H1 (cell line): ENCODE measurements at regions not wholly inside any gene's neighbourhood (a gene's known extent, or its start where the extent isn't known, plus 50 kb on each side); places are given as distances from the start of the nearest gene placed in this dataset.

Experiments
- CTCF ChIA-PET: fragments of 300-600 bp; sonication (Branson Sonifier 250); formaldehyde crosslinking; loops from one replicate; lab custom pipeline; 2021; ENCODE audit not compliant: partially characterized antibody; lab: Charles Lee
- POLR2A ChIA-PET: fragments of 300-600 bp; sonication (Branson Sonifier 250); formaldehyde crosslinking; loops from one replicate; lab custom pipeline; 2021; ENCODE audit warnings: inconsistent platforms; ENCODE audit not compliant: partially characterized antibody; lab: Charles Lee
- DNase-seq, 2 experiments: peaks; one replicate each; pipeline versions ENCODE4 v3.0.0 to v3.0.0-alpha.2; 2010 to 2022; ENCODE audit warnings: low spot score in 2 of 2, low read depth in 1 of 2, mixed read lengths in 1 of 2
- FAIRE-seq: peaks from 2 replicates; lab custom pipeline; 2011; peaks lifted over from hg19 to GRCh38; lab: Jason Lieb, UNC
- H2AFZ ChIP-seq: 2 replicates; pipeline ENCODE4 v1.8.1; 2012; ENCODE audit warnings: low read length, inconsistent platforms
- H2AK5ac ChIP-seq: 2 replicates; pipeline ENCODE4 v1.6.1; 2013; ENCODE audit warnings: low read depth, low read length
- H2BK120ac ChIP-seq: replicated peaks from 2 replicates; pipeline ENCODE3; 2013; ENCODE audit warnings: low read depth, low read length, inconsistent platforms
- H2BK12ac ChIP-seq: 2 replicates; pipeline ENCODE4 v1.6.1; 2013; ENCODE audit warnings: low read depth, low read length
- H2BK15ac ChIP-seq: 2 replicates; pipeline ENCODE4 v1.6.1; 2013; ENCODE audit warnings: low read length
- H2BK20ac ChIP-seq: 2 replicates; pipeline ENCODE4 v1.6.1; 2013; ENCODE audit warnings: low read length
- H2BK5ac ChIP-seq: 2 replicates; pipeline ENCODE4 v1.6.1; 2013; ENCODE audit warnings: low read depth, low read length
- H3K14ac ChIP-seq: 2 replicates; pipeline ENCODE4 v1.6.1; 2013; ENCODE audit warnings: inconsistent platforms; ENCODE audit not compliant: insufficient read length
- H3K18ac ChIP-seq: 2 replicates; pipeline ENCODE4 v1.6.1; 2013; ENCODE audit warnings: low read length; ENCODE audit errors: extremely low read depth
- H3K23ac ChIP-seq: 2 replicates; pipeline ENCODE4 v1.6.1; 2013; ENCODE audit warnings: inconsistent platforms; ENCODE audit not compliant: insufficient read length
- H3K23me2 ChIP-seq: 2 replicates; pipeline ENCODE4 v1.6.1; 2013; ENCODE audit warnings: low read depth, low read length
- H3K27ac ChIP-seq: 2 replicates; pipeline ENCODE4 v1.6.1; 2011; ENCODE audit warnings: low read depth, low read length, inconsistent platforms
- H3K27me3 ChIP-seq, 4 experiments: replicated peaks in 1 of 4; 1 replicate in 1 of 4; 2 replicates in 3 of 4; pipeline versions ENCODE4 v1.6.1 to v1.8.1; 2011 to 2013; ENCODE audit warnings: low read length in 3 of 4, mild to moderate bottlenecking in 3 of 4, inconsistent platforms in 2 of 4, mixed read lengths in 2 of 4, moderate library complexity in 1 of 4; ENCODE audit not compliant: control insufficient read depth in 3 of 4, insufficient read depth in 3 of 4; ENCODE audit errors: extremely low read depth in 1 of 4
- H3K36me3 ChIP-seq, 4 experiments: 2 replicates each; pipeline versions ENCODE4 v1.6.1 to v1.8.1; 2011 to 2013; ENCODE audit warnings: mild to moderate bottlenecking in 4 of 4, low read length in 3 of 4, moderate library complexity in 2 of 4, control low read depth in 1 of 4, inconsistent platforms in 1 of 4; ENCODE audit not compliant: insufficient read depth in 4 of 4, control insufficient read depth in 2 of 4
- H3K4ac ChIP-seq: replicated peaks from 2 replicates; pipeline ENCODE3; 2013; ENCODE audit warnings: low read length, low read depth, mixed read lengths, inconsistent platforms; ENCODE audit not compliant: insufficient read length
- H3K4me1 ChIP-seq, 4 experiments: replicated peaks in 1 of 4; 1 replicate in 1 of 4; 2 replicates in 3 of 4; pipeline versions ENCODE4 v1.6.1 to v1.8.1; 2011 to 2013; ENCODE audit warnings: low read length in 3 of 4, inconsistent platforms in 2 of 4, mixed read lengths in 1 of 4; ENCODE audit not compliant: insufficient read depth in 4 of 4, control insufficient read depth in 3 of 4
- H3K4me2 ChIP-seq, 2 experiments: 2 replicates each; pipeline versions ENCODE4 v1.6.1 to v1.8.1; 2011 to 2013; ENCODE audit warnings: low read depth in 2 of 2, low read length in 2 of 2, control low read depth in 1 of 2, inconsistent platforms in 1 of 2, mild to moderate bottlenecking in 1 of 2; ENCODE audit not compliant: insufficient read depth in 1 of 2
- H3K4me3 ChIP-seq, 4 experiments: fragments of 200-600, 300-600 bp in 1 of 4; sonication (generic), shearing (Covaris generic), sonication (Bioruptor Twin) in 1 of 4; 2 replicates each; pipeline versions ENCODE4 v1.5.1 to v1.8.1; 2011 to 2016; ENCODE audit warnings: low read length in 4 of 4, low read depth in 3 of 4, control low read depth in 2 of 4, inconsistent platforms in 2 of 4, mild to moderate bottlenecking in 2 of 4, mixed read lengths in 1 of 4, moderate library complexity in 1 of 4; ENCODE audit not compliant: insufficient read depth in 2 of 4; ENCODE audit errors: extremely low read depth in 1 of 4
- H3K56ac ChIP-seq: replicated peaks from 2 replicates; pipeline ENCODE3; 2013; ENCODE audit warnings: low read depth, mild to moderate bottlenecking, mixed read lengths, low read length, inconsistent platforms; ENCODE audit not compliant: insufficient read length
- H3K79me1 ChIP-seq: 2 replicates; pipeline ENCODE4 v1.6.1; 2013; ENCODE audit warnings: low read depth, low read length, control low read depth
- H3K79me2 ChIP-seq, 2 experiments: 2 replicates each; pipeline versions ENCODE4 v1.6.1 to v1.8.1; 2012 to 2013; ENCODE audit warnings: low read length in 2 of 2, mild to moderate bottlenecking in 2 of 2, inconsistent platforms in 1 of 2; ENCODE audit not compliant: insufficient read depth in 2 of 2, control insufficient read depth in 1 of 2
- H3K9ac ChIP-seq, 4 experiments: replicated peaks in 1 of 4; 1 replicate in 1 of 4; 2 replicates in 3 of 4; pipeline versions ENCODE4 v1.6.1 to v1.8.1; 2011 to 2013; ENCODE audit warnings: low read depth in 3 of 4, low read length in 3 of 4, control low read depth in 2 of 4, mild to moderate bottlenecking in 2 of 4, moderate library complexity in 2 of 4, inconsistent platforms in 1 of 4; ENCODE audit errors: extremely low read depth in 1 of 4
- H3K9me3 ChIP-seq, 2 experiments: 2 replicates each; pipeline versions ENCODE4 v1.6.1 to v1.8.1; 2012 to 2013; ENCODE audit warnings: mild to moderate bottlenecking in 2 of 2, moderate library complexity in 2 of 2, control low read depth in 1 of 2, inconsistent platforms in 1 of 2, low read depth in 1 of 2, low read length in 1 of 2, mixed read lengths in 1 of 2; ENCODE audit not compliant: insufficient read depth in 2 of 2
- H4K20me1 ChIP-seq, 2 experiments: replicated peaks in 1 of 2; 2 replicates each; pipeline versions ENCODE3 to v1.8.1; 2011 to 2013; ENCODE audit warnings: inconsistent platforms in 2 of 2, low read length in 2 of 2, mild to moderate bottlenecking in 1 of 2; ENCODE audit not compliant: insufficient read depth in 2 of 2, control insufficient read depth in 1 of 2
- H4K5ac ChIP-seq: 2 replicates; pipeline ENCODE4 v1.6.1; 2013; ENCODE audit warnings: low read length, low read depth, mixed read lengths, inconsistent platforms; ENCODE audit not compliant: insufficient read length
- H4K8ac ChIP-seq: 2 replicates; pipeline ENCODE4 v1.8.0; 2013; ENCODE audit warnings: mild to moderate bottlenecking, moderate library complexity, low read length, inconsistent platforms; ENCODE audit not compliant: insufficient read depth; ENCODE audit errors: extremely low read depth
- H4K91ac ChIP-seq: replicated peaks from 2 replicates; pipeline ENCODE3; 2013; ENCODE audit warnings: low read length, mixed read lengths, inconsistent platforms; ENCODE audit not compliant: insufficient read length
- CHD2 ChIP-seq: IDR thresholded peaks from 2 replicates; pipeline ENCODE4 v1.6.1; 2012; ENCODE audit warnings: low read length, improper control_type of control experiment
- CTBP2 ChIP-seq: IDR thresholded peaks from 2 replicates; pipeline ENCODE4 v1.7.0; 2011; ENCODE audit warnings: borderline replicate concordance, mild to moderate bottlenecking, moderate library complexity, mixed read lengths, low read length; ENCODE audit not compliant: insufficient read depth, insufficient read length
- RBBP5 ChIP-seq: IDR thresholded peaks from 2 replicates; pipeline ENCODE4 v1.7.1; 2012; ENCODE audit warnings: low read depth, mild to moderate bottlenecking, inconsistent platforms, low read length, moderate library complexity, borderline replicate concordance
- RNF2 ChIP-seq: fragments of 200-900, 300-1000 bp; sonication (generic); IDR thresholded peaks from 2 replicates; pipeline ENCODE4 v1.7.1; 2016; ENCODE audit warnings: borderline replicate concordance, low read depth, mild to moderate bottlenecking, antibody characterized with exemption, low read length; ENCODE audit not compliant: poor library complexity, severe bottlenecking; ENCODE audit errors: missing control alignments
- WGBS, 2 experiments: shearing (Covaris generic) in 1 of 2; methylation state at CpG; one replicate each; pipeline versions ENCODE4 v1.1.6 to v1.1.7; 2013 to 2015; ENCODE audit warnings: low lambda C conversion rate in 2 of 2, mixed read lengths in 2 of 2, inconsistent platforms in 1 of 2, low coverage in 1 of 2, missing lambda C conversion rate in 1 of 2; ENCODE audit not compliant: insufficient replicate concordance in 2 of 2, insufficient coverage in 1 of 2, insufficient read length in 1 of 2; ENCODE audit errors: extremely low coverage in 1 of 2, missing lambda C conversion rate in 1 of 2; 5-methylcytosine and 5-hydroxymethylcytosine counted together

DNA sequence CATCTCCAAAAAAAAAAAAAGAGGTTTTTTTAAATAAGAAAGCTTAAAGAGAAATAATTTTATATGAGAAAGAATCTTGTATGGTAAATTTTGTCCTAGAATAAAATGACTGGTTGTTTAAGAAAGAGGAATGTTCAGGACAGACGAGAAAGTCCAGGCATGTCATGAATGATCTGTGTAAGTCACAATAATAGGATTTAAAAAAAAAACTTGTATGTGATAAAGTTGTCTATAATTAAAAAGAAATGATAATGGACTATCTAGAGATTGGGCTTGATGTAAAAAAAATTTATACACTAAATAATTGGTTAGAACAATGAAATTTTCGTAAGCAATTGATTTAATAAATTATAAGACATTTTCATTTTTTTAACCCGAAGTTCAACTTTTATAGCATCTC lies 71.7 kb upstream of the ABCA12 start:
- peaks cover 0 to 2% (median 0%) of the 10 kb centered on the region in 4 experiments; a peak in 2 of 8 replicates for H3K36me3 ChIP-seq
- POLR2A ChIA-PET = no interaction called here
- no peak overlapping the region for H2BK20ac ChIP-seq
- WGBS, 2 experiments = 54% methylated on average over 3 of the region's 3 CpGs; no CpG with 5 or more reads in 1 of the 2 experiments
- no peak overlapping the region for H2BK15ac ChIP-seq
- no peaks in the 10 kb centered on the region for H3K79me2 ChIP-seq
- no peak overlapping the region for H3K56ac ChIP-seq
- no peak overlapping the region for H2AK5ac ChIP-seq
- H3K27ac ChIP-seq = no peak overlapping the region
- no peak overlapping the region for H3K14ac ChIP-seq
- H3K79me1 ChIP-seq = no peaks in the 10 kb centered on the region
- no peak overlapping the region for H4K5ac ChIP-seq
- H2AFZ ChIP-seq = no peak overlapping the region
- no peak for FAIRE-seq
- no peak for DNase-seq
- no peaks in the 10 kb centered on the region for H3K4me1 ChIP-seq
- H2BK12ac ChIP-seq = no peak overlapping the region
- no peak overlapping the region for H3K18ac ChIP-seq
- H3K4ac ChIP-seq = no peak overlapping the region
- no peak overlapping the region for H2BK120ac ChIP-seq
- no peaks in the 10 kb centered on the region for H4K20me1 ChIP-seq
- no peak overlapping the region for H4K91ac ChIP-seq
- peaks cover 12 to 19% (median 18%) of the 10 kb centered on the region in 4 experiments for H3K27me3 ChIP-seq
- CTCF ChIA-PET = no interaction called here
- peaks cover 21 to 41% of the 10 kb centered on the region in 2 experiments for H3K9me3 ChIP-seq
- no peak overlapping the region for H4K8ac ChIP-seq
- H2BK5ac ChIP-seq = no peak overlapping the region
- H3K9ac ChIP-seq = no peak overlapping the region
- H3K23me2 ChIP-seq = no peaks in the 10 kb centered on the region; the same call in 1 of the 2 replicates
- H3K4me2 ChIP-seq = no peak overlapping the region
- H3K4me3 ChIP-seq = no peak overlapping the region
- no peak overlapping the region for H3K23ac ChIP-seq
- no peak for TF ChIP-seq RBBP5
- no peak for TF ChIP-seq CTBP2
- no peak for TF ChIP-seq CHD2
- TF ChIP-seq RNF2 = no peak
